ENCODE measurements at regions not wholly inside any gene's neighbourhood (a gene's known extent, or its start where the extent isn't known, plus 50 kb on each side); places are given as distances from the start of the nearest gene placed in this dataset.

DNA sequence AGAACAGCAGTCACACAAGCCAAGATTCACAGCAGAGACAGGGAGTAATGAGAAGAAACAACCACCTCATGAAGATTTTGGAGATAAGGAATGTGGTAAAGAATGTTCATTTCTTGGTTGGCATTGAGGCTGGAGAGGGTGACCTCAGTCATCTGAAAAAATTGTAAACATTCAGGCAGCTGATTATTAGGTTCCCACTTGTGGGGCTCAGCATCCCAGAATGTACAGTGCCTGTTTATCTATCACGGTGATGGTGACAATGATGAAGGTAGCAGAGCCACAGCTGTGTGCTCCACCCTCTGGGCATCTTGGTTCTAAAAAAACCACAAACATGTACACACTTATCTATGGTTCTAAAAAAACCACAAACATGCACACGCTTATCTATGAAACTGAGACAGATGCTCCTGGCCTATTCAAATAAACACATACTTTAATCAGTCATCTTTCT is 143.9 kb upstream of the MOCS2 start:
- TF ChIP-seq POLR2AphosphoS5 (IDR thresholded peaks at IDR 0.05) (no peak), EP300 (IDR thresholded peaks at IDR 0.05) (no peak)
